H1 (cell line): ENCODE measurements at regions not wholly inside any gene's neighbourhood (a gene's known extent, or its start where the extent isn't known, plus 50 kb on each side); places are given as distances from the start of the nearest gene placed in this dataset.
A peak's percentile ranks its signal among the peaks of the same experiment; 100 is the strongest.

Experiments
- CTCF ChIA-PET: fragments of 300-600 bp; sonication (Branson Sonifier 250); formaldehyde crosslinking; loops from one replicate; lab custom pipeline; 2021; ENCODE audit not compliant: partially characterized antibody; lab: Charles Lee
- POLR2A ChIA-PET: fragments of 300-600 bp; sonication (Branson Sonifier 250); formaldehyde crosslinking; loops from one replicate; lab custom pipeline; 2021; ENCODE audit warnings: inconsistent platforms; ENCODE audit not compliant: partially characterized antibody; lab: Charles Lee
- DNase-seq, 2 experiments: peaks; one replicate each; pipeline versions ENCODE4 v3.0.0 to v3.0.0-alpha.2; 2010 to 2022; ENCODE audit warnings: low spot score in 2 of 2, low read depth in 1 of 2, mixed read lengths in 1 of 2
- FAIRE-seq: peaks from 2 replicates; lab custom pipeline; 2011; peaks lifted over from hg19 to GRCh38; lab: Jason Lieb, UNC
- H2AFZ ChIP-seq: 2 replicates; pipeline ENCODE4 v1.8.1; 2012; ENCODE audit warnings: low read length, inconsistent platforms
- H2AK5ac ChIP-seq: 2 replicates; pipeline ENCODE4 v1.6.1; 2013; ENCODE audit warnings: low read depth, low read length
- H2BK120ac ChIP-seq: replicated peaks from 2 replicates; pipeline ENCODE3; 2013; ENCODE audit warnings: low read depth, low read length, inconsistent platforms
- H2BK12ac ChIP-seq: 2 replicates; pipeline ENCODE4 v1.6.1; 2013; ENCODE audit warnings: low read depth, low read length
- H2BK15ac ChIP-seq: 2 replicates; pipeline ENCODE4 v1.6.1; 2013; ENCODE audit warnings: low read length
- H2BK20ac ChIP-seq: 2 replicates; pipeline ENCODE4 v1.6.1; 2013; ENCODE audit warnings: low read length
- H2BK5ac ChIP-seq: 2 replicates; pipeline ENCODE4 v1.6.1; 2013; ENCODE audit warnings: low read depth, low read length
- H3K14ac ChIP-seq: 2 replicates; pipeline ENCODE4 v1.6.1; 2013; ENCODE audit warnings: inconsistent platforms; ENCODE audit not compliant: insufficient read length
- H3K18ac ChIP-seq: 2 replicates; pipeline ENCODE4 v1.6.1; 2013; ENCODE audit warnings: low read length; ENCODE audit errors: extremely low read depth
- H3K23ac ChIP-seq: 2 replicates; pipeline ENCODE4 v1.6.1; 2013; ENCODE audit warnings: inconsistent platforms; ENCODE audit not compliant: insufficient read length
- H3K23me2 ChIP-seq: 2 replicates; pipeline ENCODE4 v1.6.1; 2013; ENCODE audit warnings: low read depth, low read length
- H3K27ac ChIP-seq: 2 replicates; pipeline ENCODE4 v1.6.1; 2011; ENCODE audit warnings: low read depth, low read length, inconsistent platforms
- H3K27me3 ChIP-seq, 4 experiments: replicated peaks in 1 of 4; 1 replicate in 1 of 4; 2 replicates in 3 of 4; pipeline versions ENCODE4 v1.6.1 to v1.8.1; 2011 to 2013; ENCODE audit warnings: low read length in 3 of 4, mild to moderate bottlenecking in 3 of 4, inconsistent platforms in 2 of 4, mixed read lengths in 2 of 4, moderate library complexity in 1 of 4; ENCODE audit not compliant: control insufficient read depth in 3 of 4, insufficient read depth in 3 of 4; ENCODE audit errors: extremely low read depth in 1 of 4
- H3K36me3 ChIP-seq, 4 experiments: 2 replicates each; pipeline versions ENCODE4 v1.6.1 to v1.8.1; 2011 to 2013; ENCODE audit warnings: mild to moderate bottlenecking in 4 of 4, low read length in 3 of 4, moderate library complexity in 2 of 4, control low read depth in 1 of 4, inconsistent platforms in 1 of 4; ENCODE audit not compliant: insufficient read depth in 4 of 4, control insufficient read depth in 2 of 4
- H3K4ac ChIP-seq: replicated peaks from 2 replicates; pipeline ENCODE3; 2013; ENCODE audit warnings: low read length, low read depth, mixed read lengths, inconsistent platforms; ENCODE audit not compliant: insufficient read length
- H3K4me1 ChIP-seq, 4 experiments: replicated peaks in 1 of 4; 1 replicate in 1 of 4; 2 replicates in 3 of 4; pipeline versions ENCODE4 v1.6.1 to v1.8.1; 2011 to 2013; ENCODE audit warnings: low read length in 3 of 4, inconsistent platforms in 2 of 4, mixed read lengths in 1 of 4; ENCODE audit not compliant: insufficient read depth in 4 of 4, control insufficient read depth in 3 of 4
- H3K4me2 ChIP-seq, 2 experiments: 2 replicates each; pipeline versions ENCODE4 v1.6.1 to v1.8.1; 2011 to 2013; ENCODE audit warnings: low read depth in 2 of 2, low read length in 2 of 2, control low read depth in 1 of 2, inconsistent platforms in 1 of 2, mild to moderate bottlenecking in 1 of 2; ENCODE audit not compliant: insufficient read depth in 1 of 2
- H3K4me3 ChIP-seq, 4 experiments: fragments of 200-600, 300-600 bp in 1 of 4; sonication (generic), shearing (Covaris generic), sonication (Bioruptor Twin) in 1 of 4; 2 replicates each; pipeline versions ENCODE4 v1.5.1 to v1.8.1; 2011 to 2016; ENCODE audit warnings: low read length in 4 of 4, low read depth in 3 of 4, control low read depth in 2 of 4, inconsistent platforms in 2 of 4, mild to moderate bottlenecking in 2 of 4, mixed read lengths in 1 of 4, moderate library complexity in 1 of 4; ENCODE audit not compliant: insufficient read depth in 2 of 4; ENCODE audit errors: extremely low read depth in 1 of 4
- H3K56ac ChIP-seq: replicated peaks from 2 replicates; pipeline ENCODE3; 2013; ENCODE audit warnings: low read depth, mild to moderate bottlenecking, mixed read lengths, low read length, inconsistent platforms; ENCODE audit not compliant: insufficient read length
- H3K79me1 ChIP-seq: 2 replicates; pipeline ENCODE4 v1.6.1; 2013; ENCODE audit warnings: low read depth, low read length, control low read depth
- H3K79me2 ChIP-seq, 2 experiments: 2 replicates each; pipeline versions ENCODE4 v1.6.1 to v1.8.1; 2012 to 2013; ENCODE audit warnings: low read length in 2 of 2, mild to moderate bottlenecking in 2 of 2, inconsistent platforms in 1 of 2; ENCODE audit not compliant: insufficient read depth in 2 of 2, control insufficient read depth in 1 of 2
- H3K9ac ChIP-seq, 4 experiments: replicated peaks in 1 of 4; 1 replicate in 1 of 4; 2 replicates in 3 of 4; pipeline versions ENCODE4 v1.6.1 to v1.8.1; 2011 to 2013; ENCODE audit warnings: low read depth in 3 of 4, low read length in 3 of 4, control low read depth in 2 of 4, mild to moderate bottlenecking in 2 of 4, moderate library complexity in 2 of 4, inconsistent platforms in 1 of 4; ENCODE audit errors: extremely low read depth in 1 of 4
- H3K9me3 ChIP-seq, 2 experiments: 2 replicates each; pipeline versions ENCODE4 v1.6.1 to v1.8.1; 2012 to 2013; ENCODE audit warnings: mild to moderate bottlenecking in 2 of 2, moderate library complexity in 2 of 2, control low read depth in 1 of 2, inconsistent platforms in 1 of 2, low read depth in 1 of 2, low read length in 1 of 2, mixed read lengths in 1 of 2; ENCODE audit not compliant: insufficient read depth in 2 of 2
- H4K20me1 ChIP-seq, 2 experiments: replicated peaks in 1 of 2; 2 replicates each; pipeline versions ENCODE3 to v1.8.1; 2011 to 2013; ENCODE audit warnings: inconsistent platforms in 2 of 2, low read length in 2 of 2, mild to moderate bottlenecking in 1 of 2; ENCODE audit not compliant: insufficient read depth in 2 of 2, control insufficient read depth in 1 of 2
- H4K5ac ChIP-seq: 2 replicates; pipeline ENCODE4 v1.6.1; 2013; ENCODE audit warnings: low read length, low read depth, mixed read lengths, inconsistent platforms; ENCODE audit not compliant: insufficient read length
- H4K8ac ChIP-seq: 2 replicates; pipeline ENCODE4 v1.8.0; 2013; ENCODE audit warnings: mild to moderate bottlenecking, moderate library complexity, low read length, inconsistent platforms; ENCODE audit not compliant: insufficient read depth; ENCODE audit errors: extremely low read depth
- H4K91ac ChIP-seq: replicated peaks from 2 replicates; pipeline ENCODE3; 2013; ENCODE audit warnings: low read length, mixed read lengths, inconsistent platforms; ENCODE audit not compliant: insufficient read length
- CBX5 ChIP-seq: fragments of 300-800, 300-1000 bp; sonication (generic); IDR thresholded peaks from 2 replicates; pipeline ENCODE4 v1.7.1; 2016; ENCODE audit warnings: antibody characterized with exemption, low read length, low read depth
- E2F6 ChIP-seq: IDR thresholded peaks from 2 replicates; pipeline ENCODE4 v1.6.1; 2012; ENCODE audit warnings: inconsistent platforms
- EGR1 ChIP-seq: IDR thresholded peaks from 2 replicates; pipeline ENCODE4 v1.6.1; 2011; ENCODE audit warnings: low read depth, low read length, borderline replicate concordance
- EP300 ChIP-seq, 2 experiments: IDR thresholded peaks; 1 replicate in 1 of 2; 2 replicates in 1 of 2; pipeline ENCODE4 v1.6.1; 2011 to 2012; ENCODE audit warnings: low read depth in 2 of 2, low read length in 2 of 2, mild to moderate bottlenecking in 2 of 2, borderline replicate concordance in 1 of 2, inconsistent platforms in 1 of 2, moderate library complexity in 1 of 2
- GABPA ChIP-seq: IDR thresholded peaks from 2 replicates; pipeline ENCODE4 v1.6.1; 2011; ENCODE audit warnings: mild to moderate bottlenecking, low read length, moderate library complexity, borderline replicate concordance; ENCODE audit not compliant: insufficient read depth
- HDAC6 ChIP-seq: IDR thresholded peaks from one replicate; pipeline ENCODE4 v1.7.1; 2012; ENCODE audit warnings: low read depth, mild to moderate bottlenecking, inconsistent platforms, low read length, moderate library complexity
- MAFK ChIP-seq: IDR thresholded peaks from 2 replicates; pipeline ENCODE4 v1.6.1; 2012; ENCODE audit warnings: low read depth, mild to moderate bottlenecking, improper control_type of control experiment, low read length
- POU5F1 ChIP-seq: IDR thresholded peaks from 2 replicates; pipeline ENCODE4 v1.6.1; 2011; ENCODE audit warnings: low read depth, mild to moderate bottlenecking, low read length, moderate library complexity
- RAD21 ChIP-seq, 2 experiments: IDR thresholded peaks in 1 of 2; conservative IDR thresholded peaks in 1 of 2; 2 replicates each; pipeline ENCODE4 v1.6.1; 2011; ENCODE audit warnings: low read depth in 2 of 2, low read length in 2 of 2, improper control_type of control experiment in 1 of 2, inconsistent platforms in 1 of 2, mild to moderate bottlenecking in 1 of 2, moderate library complexity in 1 of 2
- SP2 ChIP-seq: IDR thresholded peaks from 2 replicates; pipeline ENCODE4 v1.6.1; 2012; ENCODE audit warnings: mild to moderate bottlenecking, low read length, inconsistent platforms
- TAF1 ChIP-seq: IDR thresholded peaks from 2 replicates; pipeline ENCODE4 v1.6.1; 2011; ENCODE audit warnings: mild to moderate bottlenecking, low read depth, low read length
- TCF12 ChIP-seq: IDR thresholded peaks from 2 replicates; pipeline ENCODE4 v1.6.1; 2011; ENCODE audit warnings: low read depth, mild to moderate bottlenecking, low read length
- ZNF274 ChIP-seq: IDR thresholded peaks from 2 replicates; pipeline ENCODE4 v1.7.0; 2012; ENCODE audit warnings: low read length, borderline replicate concordance; ENCODE audit errors: extremely low read depth
- WGBS, 2 experiments: shearing (Covaris generic) in 1 of 2; methylation state at CpG; one replicate each; pipeline versions ENCODE4 v1.1.6 to v1.1.7; 2013 to 2015; ENCODE audit warnings: low lambda C conversion rate in 2 of 2, mixed read lengths in 2 of 2, inconsistent platforms in 1 of 2, low coverage in 1 of 2, missing lambda C conversion rate in 1 of 2; ENCODE audit not compliant: insufficient replicate concordance in 2 of 2, insufficient coverage in 1 of 2, insufficient read length in 1 of 2; ENCODE audit errors: extremely low coverage in 1 of 2, missing lambda C conversion rate in 1 of 2; 5-methylcytosine and 5-hydroxymethylcytosine counted together

GRCh38 chr10:78853864-78854263, 214.9 kb upstream of the ZMIZ1 start:
- Histone ChIP-seq H3K79me2 (no peaks in the 10 kb centered on the region), H2BK5ac (no peak overlapping the region), H4K8ac (no peak overlapping the region), H3K18ac (no peak overlapping the region), H2BK120ac (no peak overlapping the region), H2BK20ac (no peak overlapping the region), H3K9ac (no peak overlapping the region), H3K27ac (no peak overlapping the region), H2AK5ac (no peak overlapping the region), H4K91ac (no peak overlapping the region), H2BK15ac (no peak overlapping the region), H3K56ac (no peak overlapping the region), H4K20me1 (no peaks in the 10 kb centered on the region), H3K9me3 (no peaks in the 10 kb centered on the region), H2AFZ (no peak overlapping the region), H3K36me3 (no peaks in the 10 kb centered on the region), H3K4ac (no peak overlapping the region), H3K4me2 (no peak overlapping the region), H2BK12ac (0 out of 2 replicates have a peak overlapping the region, but pooled peaks have one; percentile 71), H4K5ac (no peak overlapping the region), H3K23me2 (no peaks in the 10 kb centered on the region), H3K23ac (no peak overlapping the region), H3K14ac (no peak overlapping the region), H3K27me3 (0 out of 7 replicates have a peak, but pooled peaks cover 0 to 2% (median 0%) of the 10 kb centered on the region in 4 experiments), H3K4me3 (no peak overlapping the region), H3K79me1 (no peaks in the 10 kb centered on the region), H3K4me1 (peaks cover 0 to 4% (median 2%) of the 10 kb centered on the region in 4 experiments; a peak in 5 of 7 replicates)
- WGBS, 2 experiments, result 78% methylated on average over 4 of the region's 4 CpGs; no CpG with 5 or more reads in 1 of the 2 experiments
- ChIA-PET CTCF (interaction anchor here (0.7 to 4.5 kb wide), 19 partner anchors 9 to 594 kb away, joined by 3 to 28 read pairs (median 6); no protein-coding TSS in a partner anchor), POLR2A (no interaction called here)
- FAIRE-seq (no peak), DNase-seq (no peak)
- TF ChIP-seq E2F6 (no peak), CBX5 (no peak), TAF1 (no peak), HDAC6 (no peak), GABPA (no peak), TCF12 (no peak), ZNF274 (no peak), EP300 (IDR thresholded peaks at IDR 0.05; ENCODE audit: borderline replicate concordance in 1 of 2, low read depth in 2 of 2, low read length in 2 of 2) (no peak), RAD21 (IDR thresholded peaks at IDR 0.05 in 1 of 2, conservative IDR thresholded peaks at IDR 0.05 in 1 of 2; ENCODE audit: low read depth in 2 of 2, low read length in 2 of 2) (no peak), POU5F1 (no peak), EGR1 (no peak), MAFK (no peak), SP2 (no peak)
